ENCODE measurements at regions not wholly inside any gene's neighbourhood (a gene's known extent, or its start where the extent isn't known, plus 50 kb on each side); places are given as distances from the start of the nearest gene placed in this dataset.
"Not testable (repeated sequence)": the region's sequence is repeated elsewhere in the genome, so short reads cannot be mapped to it uniquely, and the experiment has no call there.

GRCh38 chr3:173301647-173302046, 95.9 kb upstream of the NLGN1 start:
- Histone ChIP-seq H3K9me3 (ENCODE audit: severe bottlenecking) (no peaks in the 10 kb centered on the region), H3K4me3 (ENCODE audit: severe bottlenecking) (no peak overlapping the region), H3K27me3 (ENCODE audit: insufficient read depth, poor library complexity, severe bottlenecking) (no peaks in the 10 kb centered on the region), H3K27ac (ENCODE audit: poor library complexity, severe bottlenecking) (no peak overlapping the region), H3K36me3 (ENCODE audit: low read depth) (no peaks in the 10 kb centered on the region), H3K4me1 (ENCODE audit: insufficient read depth, poor library complexity, severe bottlenecking) (no peaks in the 10 kb centered on the region)
- ATAC-seq (ENCODE audit: low read depth): no peak
- TF ChIP-seq, protein P1, sequence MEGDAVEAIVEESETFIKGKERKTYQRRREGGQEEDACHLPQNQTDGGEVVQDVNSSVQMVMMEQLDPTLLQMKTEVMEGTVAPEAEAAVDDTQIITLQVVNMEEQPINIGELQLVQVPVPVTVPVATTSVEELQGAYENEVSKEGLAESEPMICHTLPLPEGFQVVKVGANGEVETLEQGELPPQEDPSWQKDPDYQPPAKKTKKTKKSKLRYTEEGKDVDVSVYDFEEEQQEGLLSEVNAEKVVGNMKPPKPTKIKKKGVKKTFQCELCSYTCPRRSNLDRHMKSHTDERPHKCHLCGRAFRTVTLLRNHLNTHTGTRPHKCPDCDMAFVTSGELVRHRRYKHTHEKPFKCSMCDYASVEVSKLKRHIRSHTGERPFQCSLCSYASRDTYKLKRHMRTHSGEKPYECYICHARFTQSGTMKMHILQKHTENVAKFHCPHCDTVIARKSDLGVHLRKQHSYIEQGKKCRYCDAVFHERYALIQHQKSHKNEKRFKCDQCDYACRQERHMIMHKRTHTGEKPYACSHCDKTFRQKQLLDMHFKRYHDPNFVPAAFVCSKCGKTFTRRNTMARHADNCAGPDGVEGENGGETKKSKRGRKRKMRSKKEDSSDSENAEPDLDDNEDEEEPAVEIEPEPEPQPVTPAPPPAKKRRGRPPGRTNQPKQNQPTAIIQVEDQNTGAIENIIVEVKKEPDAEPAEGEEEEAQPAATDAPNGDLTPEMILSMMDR (IDR thresholded peaks at IDR 0.05; ENCODE audit: poor library complexity, severe bottlenecking): no peak
- no peak for DNase-seq (ENCODE audit: low spot score)

- ATAC-seq (ENCODE audit: low read depth): no peak
Measured at GRCh38 chr3:173289072-173289471, 108.5 kb upstream of the NLGN1 start.

DNA sequence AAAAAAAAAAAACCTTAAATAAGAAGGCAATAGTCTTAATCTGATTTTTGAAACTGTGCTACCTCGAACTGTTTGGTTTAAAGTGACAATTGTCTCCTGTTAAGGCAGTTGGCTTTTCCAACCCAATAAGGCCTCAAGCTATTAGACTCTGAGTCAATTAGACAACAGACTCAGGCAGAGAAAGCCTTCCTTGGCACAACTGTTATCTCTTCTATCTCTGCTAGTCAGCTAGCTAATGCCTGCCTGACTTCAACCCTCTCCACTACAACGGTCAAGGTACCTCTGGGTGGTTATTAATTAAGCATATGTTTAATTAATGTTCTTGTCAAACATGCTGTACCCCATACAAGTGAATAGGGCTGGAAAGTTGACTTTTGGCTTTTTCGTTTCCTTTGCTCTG, 110.2 kb upstream of the NLGN1 start:
- Histone ChIP-seq H3K36me3 (ENCODE audit: low read depth) (no peaks in the 10 kb centered on the region), H3K4me3 (ENCODE audit: severe bottlenecking) (no peak overlapping the region), H3K27ac (ENCODE audit: poor library complexity, severe bottlenecking) (no peak overlapping the region), H3K9me3 (ENCODE audit: severe bottlenecking) (no peaks in the 10 kb centered on the region), H3K4me1 (ENCODE audit: insufficient read depth, poor library complexity, severe bottlenecking) (no peaks in the 10 kb centered on the region), H3K27me3 (ENCODE audit: insufficient read depth, poor library complexity, severe bottlenecking) (peaks cover 6% of the 10 kb centered on the region)
- no peak for ATAC-seq (ENCODE audit: low read depth)
- DNase-seq (ENCODE audit: low spot score): no peak
- TF ChIP-seq, protein P1 (IDR thresholded peaks at IDR 0.05; ENCODE audit: poor library complexity, severe bottlenecking): no peak

More at GRCh38 chr3:173289072-173289471, 108.5 kb upstream of the NLGN1 start:
- Histone ChIP-seq H3K4me3 (ENCODE audit: severe bottlenecking) (no peak overlapping the region), H3K4me1 (ENCODE audit: insufficient read depth, poor library complexity, severe bottlenecking) (no peaks in the 10 kb centered on the region), H3K27me3 (ENCODE audit: insufficient read depth, poor library complexity, severe bottlenecking) (peaks cover 6% of the 10 kb centered on the region), H3K9me3 (ENCODE audit: severe bottlenecking) (no peaks in the 10 kb centered on the region), H3K36me3 (ENCODE audit: low read depth) (no peaks in the 10 kb centered on the region), H3K27ac (ENCODE audit: poor library complexity, severe bottlenecking) (no peak overlapping the region)
- TF ChIP-seq, protein P1 (IDR thresholded peaks at IDR 0.05; ENCODE audit: poor library complexity, severe bottlenecking): no peak
- DNase-seq (ENCODE audit: low spot score): no peak

DNA sequence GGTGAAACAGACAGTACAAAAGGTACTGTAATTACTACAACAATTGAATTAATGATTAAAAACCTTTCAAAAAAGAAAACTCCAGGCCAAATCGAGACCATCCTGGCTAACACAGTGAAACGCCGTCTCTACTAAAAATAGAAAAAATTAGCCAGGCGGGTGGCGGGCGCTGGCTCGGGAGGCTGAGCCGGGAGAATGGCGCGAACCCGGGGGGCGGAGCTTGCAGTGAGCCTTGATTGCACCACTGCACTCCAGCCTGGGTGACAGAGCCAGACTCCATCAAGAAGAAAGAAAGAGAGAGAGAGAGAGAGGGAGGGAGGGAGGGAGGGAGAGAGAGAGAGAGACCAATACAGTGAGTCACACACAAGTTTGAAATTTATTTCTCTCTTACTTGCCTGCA, 111.0 kb upstream of the NLGN1 start:
- not testable (repeated sequence) for H3K4me1 ChIP-seq (ENCODE audit: insufficient read depth, poor library complexity, severe bottlenecking); DNase-seq (ENCODE audit: low spot score); ATAC-seq (ENCODE audit: low read depth); H3K9me3 ChIP-seq (ENCODE audit: severe bottlenecking); H3K27ac ChIP-seq (ENCODE audit: poor library complexity, severe bottlenecking); H3K4me3 ChIP-seq (ENCODE audit: severe bottlenecking); H3K27me3 ChIP-seq (ENCODE audit: insufficient read depth, poor library complexity, severe bottlenecking); H3K36me3 ChIP-seq (ENCODE audit: low read depth)

DNA sequence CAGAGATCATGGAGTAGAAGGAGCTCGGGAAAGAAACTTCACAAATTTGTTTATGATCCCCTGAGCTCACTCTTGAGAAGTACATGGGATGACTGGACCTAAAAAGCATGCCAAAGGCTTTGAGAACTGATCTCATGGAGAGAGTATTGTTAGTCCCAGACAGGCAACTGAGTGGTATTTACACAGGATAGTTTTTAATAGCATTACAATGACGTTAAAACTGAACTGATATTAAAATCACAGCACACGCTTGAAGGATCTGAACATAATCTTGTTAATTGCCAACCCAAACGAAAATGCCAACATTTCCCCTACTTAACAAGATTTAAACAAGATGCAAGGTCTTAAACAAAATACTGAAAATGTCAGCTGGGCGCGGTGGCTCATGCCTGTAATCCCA, 113.2 kb upstream of the NLGN1 start:
- Histone ChIP-seq H3K9me3 (ENCODE audit: severe bottlenecking) (no peaks in the 10 kb centered on the region), H3K4me3 (ENCODE audit: severe bottlenecking) (no peak overlapping the region), H3K27me3 (ENCODE audit: insufficient read depth, poor library complexity, severe bottlenecking) (no peaks in the 10 kb centered on the region), H3K36me3 (ENCODE audit: low read depth) (no peaks in the 10 kb centered on the region), H3K27ac (ENCODE audit: poor library complexity, severe bottlenecking) (no peak overlapping the region), H3K4me1 (ENCODE audit: insufficient read depth, poor library complexity, severe bottlenecking) (no peaks in the 10 kb centered on the region)
- no peak for DNase-seq (ENCODE audit: low spot score)
- ATAC-seq (ENCODE audit: low read depth): no peak
- TF ChIP-seq, protein P1 (IDR thresholded peaks at IDR 0.05; ENCODE audit: poor library complexity, severe bottlenecking): no peak
